C4-2B (cell line): ENCODE measurements at regions not wholly inside any gene's neighbourhood (a gene's known extent, or its start where the extent isn't known, plus 50 kb on each side); places are given as distances from the start of the nearest gene placed in this dataset.

Experiments
- H3K27ac ChIP-seq: fragments of 450-650 bp; 2 replicates; pipeline ENCODE4 v1.5.1; 2017
- CTCF ChIP-seq: fragments of 450-650 bp; conservative IDR thresholded peaks from 2 replicates; pipeline ENCODE4 v1.5.1; 2017; ENCODE audit warnings: mild to moderate bottlenecking
- ZFX ChIP-seq: fragments of 450-650 bp; IDR thresholded peaks from 2 replicates; pipeline ENCODE4 v1.6.1; 2017

DNA sequence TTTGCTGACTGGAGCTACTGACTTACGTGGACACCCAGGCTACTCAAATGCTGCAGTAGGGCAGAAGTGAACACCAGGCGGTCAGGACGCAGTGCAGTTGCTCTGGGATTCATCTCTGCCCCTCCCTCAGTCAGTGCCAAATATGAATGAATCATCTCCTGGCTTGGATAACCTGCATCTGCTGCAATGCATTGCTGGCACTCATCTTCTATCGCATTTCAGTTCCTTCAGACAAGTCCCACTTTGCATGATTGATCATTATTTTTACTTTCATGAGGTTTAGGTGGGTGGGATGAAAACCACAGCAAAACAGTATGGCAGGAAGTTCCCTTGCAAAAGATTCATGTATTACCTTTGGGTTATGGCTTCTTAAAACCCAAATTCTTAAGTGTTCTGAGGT is 224.6 kb upstream of the NRP1 start:
- no peak overlapping the region for H3K27ac ChIP-seq
- no peak for TF ChIP-seq CTCF
- no peak for TF ChIP-seq ZFX

GRCh38 chr10:33557313-33557712 is 222.8 kb upstream of the NRP1 start:
- TF ChIP-seq CTCF: no peak
- no peak for TF ChIP-seq ZFX
- no peak overlapping the region for H3K27ac ChIP-seq

GRCh38 chr10:33556620-33557019 is 222.2 kb upstream of the NRP1 start:
- no peak overlapping the region for H3K27ac ChIP-seq
- TF ChIP-seq CTCF: no peak
- no peak for TF ChIP-seq ZFX

DNA sequence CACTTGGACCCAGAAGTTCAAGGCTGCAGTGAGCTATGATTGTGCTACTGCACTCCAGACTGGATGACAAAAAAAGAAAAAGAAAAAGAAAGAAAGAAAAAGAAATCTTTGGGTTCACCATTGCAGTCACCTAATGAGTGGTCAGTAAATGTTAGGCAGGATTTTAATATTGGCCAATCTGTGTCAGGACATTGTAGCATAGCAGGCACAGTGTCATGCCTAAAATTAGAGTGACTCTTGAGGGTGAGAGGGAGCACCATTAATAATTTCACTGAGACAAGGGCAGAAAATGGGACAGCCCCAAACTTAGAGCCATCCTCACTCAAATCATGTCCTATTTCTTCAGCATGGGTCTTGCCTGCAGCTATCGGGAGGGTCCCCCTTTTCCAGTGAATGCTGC is 221.6 kb upstream of the NRP1 start:
- TF ChIP-seq CTCF: no peak
- H3K27ac ChIP-seq: no peak overlapping the region

DNA sequence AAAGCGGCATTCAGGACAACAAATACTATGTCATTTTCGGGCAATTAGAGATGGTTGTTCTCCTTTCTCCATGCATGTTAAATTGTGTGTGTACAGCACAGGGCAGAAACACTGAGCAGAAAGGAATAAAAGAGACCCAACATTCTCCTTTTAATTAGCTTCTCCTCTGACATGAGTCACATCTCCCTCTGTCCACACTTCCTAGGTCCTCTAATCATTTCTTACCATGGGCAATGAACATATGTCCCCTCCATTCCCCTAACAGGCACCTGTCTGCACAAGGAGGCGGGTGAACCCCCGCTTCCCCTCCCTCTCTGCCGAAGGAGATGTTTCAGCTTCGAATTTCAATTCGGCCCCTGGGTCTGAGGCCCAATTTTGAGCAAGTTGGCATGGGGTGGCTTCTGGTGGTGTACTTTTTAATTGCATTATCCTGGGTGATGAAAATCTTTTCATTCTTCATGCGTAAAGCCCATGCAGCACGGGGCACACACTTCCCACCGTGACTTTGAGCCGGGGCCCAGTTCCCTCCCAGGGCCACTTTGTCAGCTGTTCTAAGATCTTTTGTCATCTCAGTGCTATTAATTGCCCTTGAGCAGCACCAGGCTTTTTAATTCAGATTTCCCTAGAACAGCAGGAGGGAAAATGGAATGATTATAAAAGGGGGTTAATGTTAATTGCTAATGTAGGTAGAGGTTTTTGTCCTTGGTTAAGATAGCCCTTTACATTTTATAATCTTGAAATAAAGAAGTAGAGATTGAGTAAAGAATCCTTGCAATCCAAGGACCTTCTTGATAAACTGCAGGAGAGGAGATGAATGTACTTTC is 219.5 kb upstream of the NRP1 start:
- no peak for TF ChIP-seq CTCF
- TF ChIP-seq ZFX: no peak
- H3K27ac ChIP-seq: no peak overlapping the region

- TF ChIP-seq CTCF (no peak), ZFX (no peak)
- no peak overlapping the region for H3K27ac ChIP-seq
Observed at GRCh38 chr10:33552290-33552689, 217.8 kb upstream of the NRP1 start.

- no peak overlapping the region for H3K27ac ChIP-seq
- TF ChIP-seq CTCF (no peak), ZFX (no peak)
Observed at GRCh38 chr10:33550811-33551210, 216.3 kb upstream of the NRP1 start.
